Chondrocyte (in vitro differentiated cells): ENCODE measurements at regions not wholly inside any gene's neighbourhood (a gene's known extent, or its start where the extent isn't known, plus 50 kb on each side); places are given as distances from the start of the nearest gene placed in this dataset.
"Not testable (repeated sequence)": the region's sequence is repeated elsewhere in the genome, so short reads cannot be mapped to it uniquely, and the experiment has no call there.

Experiments
- DNase-seq: peaks from one replicate; pipeline ENCODE4 v3.0.0; 2021; ENCODE audit warnings: mixed read lengths, low spot score
- H3K27ac Mint-ChIP-seq: one replicate; pipeline ENCODE4 v1.8.0; 2021; ENCODE audit warnings: mild to moderate bottlenecking, moderate library complexity, mixed read lengths; ENCODE audit not compliant: unreplicated experiment
- H3K27me3 Mint-ChIP-seq: 2 replicates; pipeline ENCODE4 v1.8.0; 2021; ENCODE audit warnings: low read depth, mixed read lengths
- H3K36me3 Mint-ChIP-seq: 2 replicates; pipeline ENCODE4 v1.8.0; 2021; ENCODE audit warnings: low read depth, mixed read lengths
- H3K4me1 Mint-ChIP-seq: 2 replicates; pipeline ENCODE4 v1.8.0; 2021; ENCODE audit warnings: low read depth, mild to moderate bottlenecking, mixed read lengths
- H3K4me3 Mint-ChIP-seq: one replicate; pipeline ENCODE4 v1.8.0; 2021; ENCODE audit warnings: mild to moderate bottlenecking, moderate library complexity, mixed read lengths; ENCODE audit not compliant: unreplicated experiment
- H3K9me3 Mint-ChIP-seq: 2 replicates; pipeline ENCODE4 v1.8.0; 2021; ENCODE audit warnings: low read depth, mixed read lengths
- TF ChIP-seq, protein P1 (sequence below): fragments of 200-600 bp; sonication (generic); IDR thresholded peaks from 2 replicates; pipeline ENCODE4 v1.5.0; 2021; ENCODE audit warnings: antibody characterized with exemption, mild to moderate bottlenecking, moderate library complexity

- Mint-ChIP-seq H3K9me3 (peaks cover 52% of the 10 kb centered on the region), H3K27me3 (no peaks in the 10 kb centered on the region), H3K4me3 (no peak overlapping the region), H3K4me1 (no peaks in the 10 kb centered on the region), H3K27ac (no peak overlapping the region), H3K36me3 (peaks cover 1% of the 10 kb centered on the region)
- TF ChIP-seq, protein P1, sequence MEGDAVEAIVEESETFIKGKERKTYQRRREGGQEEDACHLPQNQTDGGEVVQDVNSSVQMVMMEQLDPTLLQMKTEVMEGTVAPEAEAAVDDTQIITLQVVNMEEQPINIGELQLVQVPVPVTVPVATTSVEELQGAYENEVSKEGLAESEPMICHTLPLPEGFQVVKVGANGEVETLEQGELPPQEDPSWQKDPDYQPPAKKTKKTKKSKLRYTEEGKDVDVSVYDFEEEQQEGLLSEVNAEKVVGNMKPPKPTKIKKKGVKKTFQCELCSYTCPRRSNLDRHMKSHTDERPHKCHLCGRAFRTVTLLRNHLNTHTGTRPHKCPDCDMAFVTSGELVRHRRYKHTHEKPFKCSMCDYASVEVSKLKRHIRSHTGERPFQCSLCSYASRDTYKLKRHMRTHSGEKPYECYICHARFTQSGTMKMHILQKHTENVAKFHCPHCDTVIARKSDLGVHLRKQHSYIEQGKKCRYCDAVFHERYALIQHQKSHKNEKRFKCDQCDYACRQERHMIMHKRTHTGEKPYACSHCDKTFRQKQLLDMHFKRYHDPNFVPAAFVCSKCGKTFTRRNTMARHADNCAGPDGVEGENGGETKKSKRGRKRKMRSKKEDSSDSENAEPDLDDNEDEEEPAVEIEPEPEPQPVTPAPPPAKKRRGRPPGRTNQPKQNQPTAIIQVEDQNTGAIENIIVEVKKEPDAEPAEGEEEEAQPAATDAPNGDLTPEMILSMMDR: no peak
- DNase-seq: no peak
Measured at GRCh38 chr19:57028804-57029525, 90.8 kb upstream of the USP29 start.

DNA sequence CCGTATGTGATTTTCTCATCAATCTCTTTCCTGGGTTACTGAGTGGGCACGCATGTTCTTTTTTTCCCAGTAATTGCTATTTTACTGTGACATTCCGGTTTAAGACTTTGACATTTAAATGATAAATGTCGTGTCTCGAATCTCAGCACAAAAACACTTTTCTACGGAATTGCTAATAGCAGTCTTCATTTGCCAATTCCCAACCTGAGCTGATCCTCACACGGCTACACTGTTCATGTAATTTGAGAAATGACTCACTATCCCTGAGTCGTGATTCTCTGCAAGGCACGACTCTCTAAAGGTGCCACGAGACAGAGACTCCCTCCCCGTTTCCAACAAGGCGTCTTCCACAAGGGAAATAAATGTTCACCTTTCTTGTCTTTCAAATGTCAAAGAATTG lies 88.7 kb upstream of the USP29 start:
- Mint-ChIP-seq H3K4me3 (no peak overlapping the region), H3K4me1 (no peaks in the 10 kb centered on the region), H3K9me3 (peaks cover 49% of the 10 kb centered on the region), H3K27ac (no peak overlapping the region), H3K27me3 (no peaks in the 10 kb centered on the region), H3K36me3 (peaks cover 1% of the 10 kb centered on the region)
- TF ChIP-seq, protein P1: no peak
- DNase-seq: no peak

DNA sequence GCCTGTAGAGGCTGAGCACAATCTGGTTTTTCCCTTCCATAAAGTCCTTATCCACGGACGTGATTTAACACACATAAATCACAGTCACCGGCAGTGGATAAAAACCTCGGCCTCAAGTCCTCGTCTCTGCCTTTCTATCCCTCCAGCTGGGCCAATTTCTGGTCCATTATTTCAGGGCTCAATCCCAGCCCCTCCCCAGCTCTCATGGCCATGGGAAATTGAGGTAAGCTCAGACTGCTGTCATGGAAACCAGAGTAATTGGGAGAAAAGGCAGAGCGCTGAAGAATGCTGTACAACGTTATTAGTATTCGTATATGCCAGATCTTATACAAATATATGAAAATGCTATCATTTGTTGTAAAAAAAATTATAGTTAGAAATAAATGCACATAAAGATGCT lies 86.2 kb upstream of the USP29 start:
- Mint-ChIP-seq H3K27ac (no peak overlapping the region), H3K4me3 (no peak overlapping the region), H3K4me1 (no peaks in the 10 kb centered on the region), H3K27me3 (no peaks in the 10 kb centered on the region), H3K36me3 (no peaks in the 10 kb centered on the region), H3K9me3 (peaks cover 53% of the 10 kb centered on the region)
- TF ChIP-seq, protein P1: no peak
- no peak for DNase-seq

DNA sequence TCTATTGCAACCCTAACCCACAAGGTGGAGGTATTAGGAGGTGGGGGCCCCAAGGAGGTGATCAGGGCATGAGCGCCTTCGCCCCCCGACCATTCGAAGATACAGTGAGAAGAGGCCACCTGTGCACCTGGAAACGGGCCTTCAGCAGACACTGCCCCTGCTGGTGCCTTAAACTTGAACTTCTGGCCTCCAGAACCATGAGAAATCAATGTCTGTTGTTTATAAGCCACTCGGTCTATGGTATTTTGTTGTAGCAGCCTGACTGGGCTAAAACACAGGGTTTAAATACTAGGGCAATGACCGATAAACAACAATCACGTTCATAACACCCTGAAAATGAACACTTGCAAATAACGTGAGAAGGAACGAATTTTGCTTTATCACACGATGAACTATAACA lies 85.2 kb upstream of the USP29 start:
- TF ChIP-seq, protein P1: no peak
- no peak overlapping the region for H3K27ac Mint-ChIP-seq
- H3K27me3 Mint-ChIP-seq: no peaks in the 10 kb centered on the region
- H3K4me3 Mint-ChIP-seq: no peak overlapping the region
- DNase-seq: no peak
- peaks cover 57% of the 10 kb centered on the region for H3K9me3 Mint-ChIP-seq
- no peaks in the 10 kb centered on the region for H3K4me1 Mint-ChIP-seq
- no peaks in the 10 kb centered on the region for H3K36me3 Mint-ChIP-seq

GRCh38 chr19:57035740-57036139 lies 84.0 kb upstream of the USP29 start:
- H3K27ac Mint-ChIP-seq, DNase-seq, H3K27me3 Mint-ChIP-seq, H3K36me3 Mint-ChIP-seq, H3K4me1 Mint-ChIP-seq, H3K4me3 Mint-ChIP-seq: not testable (repeated sequence)
- H3K9me3 Mint-ChIP-seq: peaks cover 64% of the 10 kb centered on the region

DNA sequence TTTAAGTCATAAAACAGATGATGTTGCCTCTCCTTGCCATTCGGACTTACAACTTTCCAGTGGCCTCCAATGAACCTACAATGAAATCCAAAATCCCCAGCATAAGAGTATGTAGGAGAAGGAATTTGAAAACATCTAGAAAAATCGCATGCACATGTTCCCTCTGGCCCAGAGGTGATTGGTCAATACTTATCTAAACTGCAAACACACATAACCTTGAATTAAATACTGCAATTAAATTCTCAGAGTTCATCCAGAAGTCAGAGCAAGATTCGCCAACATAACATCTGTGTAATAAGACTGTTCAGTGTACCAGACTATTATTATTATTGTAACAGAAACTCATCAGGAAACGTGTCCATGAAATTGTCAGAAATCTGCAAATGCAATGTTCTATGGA lies 82.2 kb upstream of the USP29 start:
- DNase-seq: no peak
- H3K4me3 Mint-ChIP-seq: no peak overlapping the region
- TF ChIP-seq, protein P1: no peak
- no peak overlapping the region for H3K27ac Mint-ChIP-seq
- no peaks in the 10 kb centered on the region for H3K27me3 Mint-ChIP-seq
- H3K9me3 Mint-ChIP-seq: peaks cover 66% of the 10 kb centered on the region
- H3K4me1 Mint-ChIP-seq: no peaks in the 10 kb centered on the region
- H3K36me3 Mint-ChIP-seq: no peaks in the 10 kb centered on the region
